H9 (cell line): ENCODE measurements at regions not wholly inside any gene's neighbourhood (a gene's known extent, or its start where the extent isn't known, plus 50 kb on each side); places are given as distances from the start of the nearest gene placed in this dataset.

Source experiments
- DNase-seq: peaks from one replicate; pipeline ENCODE4 v3.0.0-alpha.2; 2017
- H2AFZ ChIP-seq: one replicate; pipeline ENCODE4 v1.6.1; 2013; ENCODE audit warnings: mild to moderate bottlenecking, low read length, control low read depth, moderate library complexity
- H2AK5ac ChIP-seq: 2 replicates; pipeline ENCODE4 v1.6.1; 2013; ENCODE audit warnings: low read length, control low read depth, mixed read lengths; ENCODE audit not compliant: insufficient read length
- H2BK120ac ChIP-seq: one replicate; pipeline ENCODE4 v1.6.1; 2013; ENCODE audit warnings: low read depth, mild to moderate bottlenecking, low read length, control low read depth, inconsistent platforms; ENCODE audit not compliant: poor library complexity, severe bottlenecking
- H2BK12ac ChIP-seq: 2 replicates; pipeline ENCODE4 v1.6.1; 2013; ENCODE audit warnings: low read length, control low read depth, mixed read lengths, low read depth; ENCODE audit not compliant: insufficient read length
- H2BK15ac ChIP-seq: 2 replicates; pipeline ENCODE4 v1.6.1; 2013; ENCODE audit warnings: low read depth, low read length, control low read depth
- H2BK20ac ChIP-seq: one replicate; pipeline ENCODE4 v1.6.1; 2013; ENCODE audit warnings: low read depth, mild to moderate bottlenecking, low read length, control low read depth, inconsistent platforms; ENCODE audit not compliant: poor library complexity, severe bottlenecking
- H2BK5ac ChIP-seq: 2 replicates; pipeline ENCODE4 v1.6.1; 2013; ENCODE audit warnings: low read length, control low read depth, mixed read lengths; ENCODE audit not compliant: insufficient read length
- H3K14ac ChIP-seq: 2 replicates; pipeline ENCODE4 v1.6.1; 2013; ENCODE audit warnings: low read length, control low read depth; ENCODE audit not compliant: insufficient read depth
- H3K18ac ChIP-seq: 2 replicates; pipeline ENCODE4 v1.6.1; 2013; ENCODE audit warnings: low read depth, mild to moderate bottlenecking, mixed read lengths, low read length, control low read depth; ENCODE audit not compliant: insufficient read length
- H3K23ac ChIP-seq: 2 replicates; pipeline ENCODE4 v1.6.1; 2013; ENCODE audit warnings: low read length, control low read depth, mixed read lengths, low read depth; ENCODE audit not compliant: insufficient read length
- H3K23me2 ChIP-seq: 2 replicates; pipeline ENCODE4 v1.6.1; 2013; ENCODE audit warnings: low read depth, mild to moderate bottlenecking, mixed read lengths, low read length, control low read depth; ENCODE audit not compliant: insufficient read length, poor library complexity, severe bottlenecking
- H3K27ac ChIP-seq: 2 replicates; pipeline ENCODE4 v1.5.1; 2013; ENCODE audit warnings: low read length, control low read depth, mixed read lengths, low read depth; ENCODE audit not compliant: insufficient read length
- H3K27me3 ChIP-seq: 2 replicates; pipeline ENCODE4 v1.6.1; 2013; ENCODE audit warnings: low read length, control low read depth, inconsistent platforms; ENCODE audit not compliant: insufficient read depth
- H3K4ac ChIP-seq: 2 replicates; pipeline ENCODE4 v1.6.1; 2013; ENCODE audit warnings: low read depth, mild to moderate bottlenecking, control low read depth, inconsistent platforms, low read length, moderate library complexity
- H3K4me1 ChIP-seq: 2 replicates; pipeline ENCODE4 v1.6.1; 2013; ENCODE audit warnings: low read length, control low read depth, inconsistent platforms; ENCODE audit not compliant: insufficient read depth
- H3K4me2 ChIP-seq: 2 replicates; pipeline ENCODE4 v1.6.1; 2013; ENCODE audit warnings: low read length, control low read depth, mixed read lengths; ENCODE audit not compliant: insufficient read length, insufficient read depth
- H3K56ac ChIP-seq: 2 replicates; pipeline ENCODE4 v1.6.1; 2013; ENCODE audit warnings: low read depth, mild to moderate bottlenecking, mixed read lengths, low read length, control low read depth; ENCODE audit not compliant: insufficient read length
- H3K79me1 ChIP-seq: 2 replicates; pipeline ENCODE4 v1.6.1; 2013; ENCODE audit warnings: low read depth, mild to moderate bottlenecking, moderate library complexity, low read length, control low read depth, inconsistent platforms; ENCODE audit not compliant: insufficient read depth, poor library complexity, severe bottlenecking
- H3K79me2 ChIP-seq: 2 replicates; pipeline ENCODE4 v1.6.1; 2013; ENCODE audit warnings: low read length, control low read depth, inconsistent platforms; ENCODE audit not compliant: insufficient read depth
- H3K9ac ChIP-seq: 2 replicates; pipeline ENCODE4 v1.6.1; 2013; ENCODE audit warnings: low read length, control low read depth, mixed read lengths; ENCODE audit not compliant: insufficient read length; ENCODE audit errors: extremely low read depth
- H3K9me3 ChIP-seq: one replicate; pipeline ENCODE4 v1.6.1; 2013; ENCODE audit warnings: low read depth, low read length, inconsistent platforms; ENCODE audit not compliant: control insufficient read depth
- H3T11ph ChIP-seq: one replicate; pipeline ENCODE4 v1.6.1; 2013; ENCODE audit warnings: mild to moderate bottlenecking, low read length, control low read depth, inconsistent platforms
- H4K20me1 ChIP-seq: one replicate; pipeline ENCODE4 v1.6.1; 2013; ENCODE audit not compliant: control insufficient read depth, insufficient read length, insufficient read depth
- H4K5ac ChIP-seq: 2 replicates; pipeline ENCODE4 v1.6.1; 2013; ENCODE audit warnings: low read depth, mild to moderate bottlenecking, mixed read lengths, low read length, control low read depth; ENCODE audit not compliant: insufficient read length
- H4K8ac ChIP-seq: replicated peaks from 2 replicates; pipeline ENCODE4 v1.6.1; 2013; ENCODE audit warnings: low read length, control low read depth, mixed read lengths, low read depth; ENCODE audit not compliant: insufficient read length
- H4K91ac ChIP-seq: 2 replicates; pipeline ENCODE4 v1.6.1; 2013; ENCODE audit warnings: low read depth, mild to moderate bottlenecking, moderate library complexity, mixed read lengths, low read length, control low read depth; ENCODE audit not compliant: insufficient read length
- H3K27ac Mint-ChIP-seq, 3 experiments: 2 replicates in 2 of 3; 3 replicates in 1 of 3; pipeline ENCODE4 v1.8.0; 2020 to 2021; ENCODE audit warnings: mixed read lengths in 3 of 3, mild to moderate bottlenecking in 1 of 3, moderate library complexity in 1 of 3
- H3K27me3 Mint-ChIP-seq: 2 replicates; pipeline ENCODE4 v1.8.0; 2021; ENCODE audit warnings: low read depth, mild to moderate bottlenecking, moderate library complexity, mixed read lengths
- H3K36me3 Mint-ChIP-seq, 3 experiments: 2 replicates in 2 of 3; 3 replicates in 1 of 3; pipeline ENCODE4 v1.8.0; 2020 to 2021; ENCODE audit warnings: low read depth in 3 of 3, mixed read lengths in 3 of 3; ENCODE audit not compliant: insufficient read depth in 1 of 3
- H3K4me1 Mint-ChIP-seq, 2 experiments: 2 replicates each; pipeline ENCODE4 v1.8.0; 2020; ENCODE audit warnings: mixed read lengths in 2 of 2
- H3K4me3 Mint-ChIP-seq, 2 experiments: 2 replicates in 1 of 2; 3 replicates in 1 of 2; pipeline ENCODE4 v1.8.0; 2020 to 2021; ENCODE audit warnings: mild to moderate bottlenecking in 2 of 2, mixed read lengths in 2 of 2, moderate library complexity in 1 of 2
- H3K9me3 Mint-ChIP-seq, 2 experiments: 2 replicates in 1 of 2; 3 replicates in 1 of 2; pipeline ENCODE4 v1.8.0; 2020; ENCODE audit warnings: mild to moderate bottlenecking in 2 of 2, mixed read lengths in 2 of 2, moderate library complexity in 1 of 2
- CTCF ChIP-seq: fragments of 200-600 bp; sonication (generic); conservative IDR thresholded peaks from 3 replicates; pipeline ENCODE4 v1.8.0; 2021; ENCODE audit warnings: antibody characterized with exemption, mild to moderate bottlenecking
- WGBS: extraction: QIAGEN DNeasy Blood & Tissue Kit; methylation state at CpG from one replicate; pipeline ENCODE4 v1.1.7; 2013; ENCODE audit warnings: missing lambda C conversion rate, low lambda C conversion rate, mixed read lengths; ENCODE audit not compliant: insufficient read length; ENCODE audit errors: extremely low coverage; 5-methylcytosine and 5-hydroxymethylcytosine counted together

DNA sequence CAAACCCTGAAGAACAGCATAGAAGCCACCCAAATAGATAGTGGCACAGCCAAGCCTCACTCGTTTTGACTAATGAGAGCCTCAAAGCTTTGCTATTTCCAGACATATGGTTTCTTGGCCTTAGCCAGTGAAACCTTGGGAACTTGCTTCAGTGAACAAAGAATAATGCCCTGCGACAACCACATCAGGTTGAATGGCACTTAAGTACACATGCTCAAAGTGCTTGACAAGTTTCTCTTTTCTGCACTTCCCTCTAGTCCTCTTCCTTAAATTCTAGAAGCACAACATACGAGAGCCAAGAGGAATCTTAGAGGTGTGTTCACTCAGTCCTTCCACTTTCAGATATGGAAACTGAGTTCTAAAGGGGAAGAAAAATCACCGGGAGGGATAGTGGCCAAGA is 258.3 kb downstream of the HAUS1 start:
- no peaks in the 10 kb centered on the region for H3K79me2 ChIP-seq
- H3K56ac ChIP-seq: no peak overlapping the region
- DNase-seq: no peak
- H2BK120ac ChIP-seq: no peak overlapping the region
- Mint-ChIP-seq H3K36me3 (peaks cover 6 to 14% (median 8%) of the 10 kb centered on the region in 3 experiments; a peak in 5 of 7 replicates), H3K4me3 (no peak overlapping the region), H3K27ac (no peak overlapping the region), H3K27me3 (no peaks in the 10 kb centered on the region; the same call in 1 of the 2 replicates), H3K4me1 (peaks cover 7 to 9% of the 10 kb centered on the region in 2 experiments), H3K9me3 (peaks cover 0 to 9% of the 10 kb centered on the region in 2 experiments; a peak in 4 of 5 replicates)
- H4K8ac ChIP-seq: no peak overlapping the region
- no peak overlapping the region for H3K4ac ChIP-seq
- H4K20me1 ChIP-seq: no peaks in the 10 kb centered on the region
- no peaks in the 10 kb centered on the region for H3K4me1 ChIP-seq
- H3K23ac ChIP-seq: no peak overlapping the region
- no peak overlapping the region for H3K27ac ChIP-seq
- no peak overlapping the region for H4K5ac ChIP-seq
- H2BK20ac ChIP-seq: no peak overlapping the region
- H3K9ac ChIP-seq: no peak overlapping the region
- no peak overlapping the region for H3K4me2 ChIP-seq
- H3K14ac ChIP-seq: no peak overlapping the region
- H4K91ac ChIP-seq: no peak overlapping the region
- TF ChIP-seq CTCF: no peak
- H2AFZ ChIP-seq: no peak overlapping the region
- H3K23me2 ChIP-seq: no peaks in the 10 kb centered on the region
- H2BK12ac ChIP-seq: no peak overlapping the region
- no peak overlapping the region for H3T11ph ChIP-seq
- H2BK5ac ChIP-seq: no peak overlapping the region
- H2BK15ac ChIP-seq: no peak overlapping the region
- H3K18ac ChIP-seq: no peak overlapping the region
- no CpG with 5 or more reads among the region's 4 CpGs for WGBS
- H3K27me3 ChIP-seq: no peaks in the 10 kb centered on the region
- no peaks in the 10 kb centered on the region for H3K79me1 ChIP-seq
- H2AK5ac ChIP-seq: no peak overlapping the region
- no peaks in the 10 kb centered on the region for H3K9me3 ChIP-seq
